ENCODE measurements at regions not wholly inside any gene's neighbourhood (a gene's known extent, or its start where the extent isn't known, plus 50 kb on each side); places are given as distances from the start of the nearest gene placed in this dataset.
"Not testable (repeated sequence)": the region's sequence is repeated elsewhere in the genome, so short reads cannot be mapped to it uniquely, and the experiment has no call there.

GRCh38 chr3:171915275-171915674, 72.1 kb downstream of the TMEM212 start:
- Histone ChIP-seq H3K9me3 (no peaks in the 10 kb centered on the region), H3K36me3 (no peaks in the 10 kb centered on the region), H3K27ac (no peak overlapping the region), H3K4me1 (no peaks in the 10 kb centered on the region), H3K27me3 (no peaks in the 10 kb centered on the region), H3K4me3 (no peak overlapping the region)
- DNase-seq: no peak
- TF ChIP-seq POLR2AphosphoS5 (IDR thresholded peaks at IDR 0.05) (no peak), EP300 (IDR thresholded peaks at IDR 0.05) (no peak), CTCF (IDR thresholded peaks at IDR 0.05) (no peak), POLR2A (IDR thresholded peaks at IDR 0.05) (no peak)
- 27 to 60% (median 33%) methylated on average over 1 of the region's 1 CpG for WGBS, 5 donors
- intact Hi-C loops (cut with DNase I; ENCODE audit: low total_unique reads): no loop called here

GRCh38 chr3:171916888-171917287, 73.7 kb downstream of the TMEM212 start:
- Histone ChIP-seq H3K36me3 (no peaks in the 10 kb centered on the region), H3K4me1 (no peaks in the 10 kb centered on the region), H3K27me3 (no peaks in the 10 kb centered on the region), H3K27ac (no peak overlapping the region), H3K9me3 (peaks cover 0 to 6% (median 0%) of the 10 kb centered on the region in 4 donors), H3K4me3 (no peak overlapping the region)
- DNase-seq: no peak
- TF ChIP-seq POLR2A (IDR thresholded peaks at IDR 0.05) (no peak), CTCF (IDR thresholded peaks at IDR 0.05) (no peak), EP300 (IDR thresholded peaks at IDR 0.05) (no peak), POLR2AphosphoS5 (IDR thresholded peaks at IDR 0.05) (no peak)
- intact Hi-C loops (cut with DNase I; ENCODE audit: low total_unique reads): no loop called here
- 84 to 90% (median 88%) methylated on average over 3 of the region's 3 CpGs for WGBS, 5 donors

GRCh38 chr3:171922629-171923028, 79.5 kb downstream of the TMEM212 start:
- H3K9me3 ChIP-seq: peaks cover 0 to 26% (median 4%) of the 10 kb centered on the region in 4 donors
- H3K4me1 ChIP-seq; intact Hi-C loops (cut with DNase I; ENCODE audit: low total_unique reads); H3K4me3 ChIP-seq; DNase-seq; H3K27me3 ChIP-seq; H3K27ac ChIP-seq; H3K36me3 ChIP-seq: not testable (repeated sequence)
- 50 to 76% (median 61%) methylated on average over 1 of the region's 1 CpG for WGBS, 5 donors

GRCh38 chr3:171923668-171924067, 80.5 kb downstream of the TMEM212 start:
- H3K27ac ChIP-seq; H3K36me3 ChIP-seq; H3K4me1 ChIP-seq; intact Hi-C loops (cut with DNase I; ENCODE audit: low total_unique reads); H3K27me3 ChIP-seq; H3K4me3 ChIP-seq; DNase-seq: not testable (repeated sequence)
- 72 to 90% (median 75%) methylated on average over 2 of the region's 2 CpGs for WGBS, 5 donors
- H3K9me3 ChIP-seq: peaks cover 0 to 26% (median 4%) of the 10 kb centered on the region in 4 donors

GRCh38 chr3:171924864-171925263, 81.7 kb downstream of the TMEM212 start:
- WGBS, 5 donors: 68 to 87% (median 76%) methylated on average over 1 of the region's 1 CpG
- intact Hi-C loops (cut with DNase I; ENCODE audit: low total_unique reads): not testable (repeated sequence)

GRCh38 chr3:171932153-171932611, 89.0 kb downstream of the TMEM212 start:
- Histone ChIP-seq H3K9me3 (no peaks in the 10 kb centered on the region), H3K4me3 (no peak overlapping the region), H3K36me3 (no peaks in the 10 kb centered on the region), H3K27ac (no peak overlapping the region), H3K27me3 (no peaks in the 10 kb centered on the region), H3K4me1 (peaks cover 0 to 12% (median 0%) of the 10 kb centered on the region in 4 donors)
- DNase-seq: no peak
- WGBS, 5 donors: 79 to 87% (median 82%) methylated on average over 10 of the region's 10 CpGs
- TF ChIP-seq EP300 (IDR thresholded peaks at IDR 0.05) (no peak), POLR2AphosphoS5 (IDR thresholded peaks at IDR 0.05) (no peak), POLR2A (IDR thresholded peaks at IDR 0.05) (no peak), CTCF (IDR thresholded peaks at IDR 0.05) (no peak)
- intact Hi-C loops (cut with DNase I; ENCODE audit: low total_unique reads): no loop called here

More at GRCh38 chr3:171924864-171925263, 81.7 kb downstream of the TMEM212 start:
- H3K4me1 ChIP-seq, H3K27me3 ChIP-seq, H3K27ac ChIP-seq, H3K4me3 ChIP-seq, H3K36me3 ChIP-seq, DNase-seq: not testable (repeated sequence)
- H3K9me3 ChIP-seq: peaks cover 0 to 26% (median 4%) of the 10 kb centered on the region in 4 donors
